ENCODE measurements at regions not wholly inside any gene's neighbourhood (a gene's known extent, or its start where the extent isn't known, plus 50 kb on each side); places are given as distances from the start of the nearest gene placed in this dataset.

- no peak for DNase-seq (ENCODE audit: low read depth in 4 of 4, low spot score in 1 of 4)
Measured at GRCh38 chr12:4223273-4223845, 50.2 kb upstream of the CCND2 start.

GRCh38 chr12:4221258-4221620 lies 52.3 kb upstream of the CCND2 start:
- DNase-seq (ENCODE audit: low read depth in 4 of 4, low spot score in 1 of 4) = no peak

- DNase-seq (ENCODE audit: low read depth in 4 of 4, low spot score in 1 of 4) = no peak
Measured at GRCh38 chr12:4220536-4221257, 52.9 kb upstream of the CCND2 start.

GRCh38 chr12:4217091-4217490 lies 56.5 kb upstream of the CCND2 start:
- no peak for DNase-seq (ENCODE audit: low read depth in 4 of 4, low spot score in 1 of 4)

- DNase-seq (ENCODE audit: low read depth in 4 of 4, low spot score in 1 of 4) = no peak
Measured at GRCh38 chr12:4216187-4216927, 57.2 kb upstream of the CCND2 start.

GRCh38 chr12:4215229-4216186 lies 58.1 kb upstream of the CCND2 start:
- peak in 1 of 4 experiments; percentile 21 for DNase-seq (ENCODE audit: low read depth in 4 of 4, low spot score in 1 of 4)

- no peak for DNase-seq (ENCODE audit: low read depth in 4 of 4, low spot score in 1 of 4)
Measured at GRCh38 chr12:4214877-4215228, 58.7 kb upstream of the CCND2 start.

GRCh38 chr12:4213471-4213870 lies 60.1 kb upstream of the CCND2 start:
- DNase-seq (ENCODE audit: low read depth in 4 of 4, low spot score in 1 of 4) = no peak

- no peak for DNase-seq (ENCODE audit: low read depth in 4 of 4, low spot score in 1 of 4)
Measured at GRCh38 chr12:4212845-4213244, 60.7 kb upstream of the CCND2 start.

GRCh38 chr12:4211372-4211771 lies 62.2 kb upstream of the CCND2 start:
- no peak for DNase-seq (ENCODE audit: low read depth in 4 of 4, low spot score in 1 of 4)

- DNase-seq (ENCODE audit: low read depth in 4 of 4, low spot score in 1 of 4) = no peak
Measured at GRCh38 chr12:4210183-4210582, 63.4 kb upstream of the CCND2 start.

GRCh38 chr12:4206470-4206869 lies 67.1 kb upstream of the CCND2 start:
- DNase-seq (ENCODE audit: low read depth in 4 of 4, low spot score in 1 of 4) = no peak

- DNase-seq (ENCODE audit: low read depth in 4 of 4, low spot score in 1 of 4) = no peak
Measured at GRCh38 chr12:4203772-4204376, 69.7 kb upstream of the CCND2 start.

- no peak for DNase-seq (ENCODE audit: low read depth in 4 of 4, low spot score in 1 of 4)
Measured at GRCh38 chr12:4202918-4203317, 70.6 kb upstream of the CCND2 start.

- no peak for DNase-seq (ENCODE audit: low read depth in 4 of 4, low spot score in 1 of 4)
Measured at GRCh38 chr12:4202487-4202886, 71.1 kb upstream of the CCND2 start.

- no peak for DNase-seq (ENCODE audit: low read depth in 4 of 4, low spot score in 1 of 4)
Measured at GRCh38 chr12:4201333-4202100, 72.0 kb upstream of the CCND2 start.

GRCh38 chr12:4197922-4198763 lies 75.4 kb upstream of the CCND2 start:
- no peak for DNase-seq (ENCODE audit: low read depth in 4 of 4, low spot score in 1 of 4)

GRCh38 chr12:4196805-4197420 lies 76.6 kb upstream of the CCND2 start:
- no peak for DNase-seq (ENCODE audit: low read depth in 4 of 4, low spot score in 1 of 4)

GRCh38 chr12:4194668-4195067 lies 78.9 kb upstream of the CCND2 start:
- no peak for DNase-seq (ENCODE audit: low read depth in 4 of 4, low spot score in 1 of 4)

Data from stimulated activated CD4-positive, alpha-beta T cell treated with anti-CD3 and anti-CD28 coated beads, Interleukin-1b, Interleukin-23, amount 100 ng/mL, for 24 hours (primary cell).